ENCODE measurements at regions not wholly inside any gene's neighbourhood (a gene's known extent, or its start where the extent isn't known, plus 50 kb on each side); places are given as distances from the start of the nearest gene placed in this dataset.
A peak's percentile ranks its signal among the peaks of the same experiment; 100 is the strongest.

DNA sequence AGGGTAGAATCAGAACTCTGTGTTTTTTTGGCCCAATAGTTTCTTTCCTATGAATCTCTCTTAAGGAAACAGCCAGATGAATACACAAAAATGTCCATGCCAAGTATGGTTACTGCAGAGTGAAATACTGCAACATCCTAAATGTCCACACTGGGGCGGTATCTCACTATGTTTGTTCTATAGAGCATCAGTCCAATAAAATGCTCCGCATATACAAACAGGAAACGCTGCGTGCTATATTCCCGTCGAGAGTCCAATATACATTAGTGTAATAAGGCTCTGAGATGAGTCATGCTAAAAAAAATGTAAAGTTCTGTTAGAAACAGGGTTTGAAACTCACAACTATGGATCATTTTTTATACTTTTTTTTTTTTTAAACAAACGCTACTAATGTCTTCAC is 72.9 kb upstream of the ENOX2 start:
- no peaks in the 10 kb centered on the region for H3F3A ChIP-seq (replicated peaks; ENCODE audit: insufficient read depth)
- H3K9ac ChIP-seq = no peak overlapping the region
- no peak overlapping the region for H3K27ac ChIP-seq (ENCODE audit: low read depth in 2 of 2, low read length in 1 of 2)
- DNase-seq = peak; percentile 39
- ChIA-PET POLR2A (no interaction called here), CTCF (interaction anchor here (0.8 to 5.0 kb wide), 15 partner anchors 9 to 819 kb away, joined by 3 to 21 read pairs (median 6); no protein-coding TSS in a partner anchor)
- H3K36me3 ChIP-seq (replicated peaks in 1 of 2; ENCODE audit: control insufficient read depth in 1 of 2, insufficient read depth in 2 of 2, low read length in 1 of 2) = no peaks in the 10 kb centered on the region
- H3K4me1 ChIP-seq (ENCODE audit: control insufficient read depth in 1 of 2, insufficient read depth in 2 of 2, low read depth in 1 of 2, low read length in 1 of 2) = no peaks in the 10 kb centered on the region; a peak in 1 of 4 replicates
- WGBS (ENCODE audit: low lambda C conversion rate) = 5% methylated on average over 7 of the region's 7 CpGs
- no peak overlapping the region for H2AFZ ChIP-seq (ENCODE audit: low read depth)
- no peaks in the 10 kb centered on the region for H3K9me3 ChIP-seq
- H3K27me3 ChIP-seq (ENCODE audit: insufficient read depth) = peaks cover 6% of the 10 kb centered on the region; the same call in 1 of the 2 replicates
- no peak overlapping the region; a peak in 1 of 4 replicates for H3K4me3 ChIP-seq (ENCODE audit: low read depth in 2 of 2, low read length in 1 of 2)
- no peaks in the 10 kb centered on the region for H4K20me1 ChIP-seq (ENCODE audit: insufficient read depth)
- H3K9me2 ChIP-seq = no peaks in the 10 kb centered on the region
- TF ChIP-seq RCOR1 (IDR thresholded peaks at IDR 0.05; ENCODE audit: low read length) (no peak), SIN3A (IDR thresholded peaks at IDR 0.05; ENCODE audit: borderline replicate concordance, low read depth, low read length) (no peak), NFIC (IDR thresholded peaks at IDR 0.05; ENCODE audit: borderline replicate concordance) (no peak), RXRA (IDR thresholded peaks at IDR 0.05; ENCODE audit: borderline replicate concordance, low read depth) (no peak), FOXJ3 (CRISPR knock-in tag; IDR thresholded peaks at IDR 0.05) (no peak), CHD2 (IDR thresholded peaks at IDR 0.05; ENCODE audit: low read length, partially characterized antibody) (no peak), ELF1 (IDR thresholded peaks at IDR 0.05) (no peak), RFX5 (IDR thresholded peaks at IDR 0.05; ENCODE audit: low read length) (no peak), SMC3 (IDR thresholded peaks at IDR 0.05; ENCODE audit: low read depth, low read length) (peak; percentile 75), RAD21 (IDR thresholded peaks at IDR 0.05; ENCODE audit: low read length) (peak; percentile 85), NRF1 (IDR thresholded peaks at IDR 0.05; ENCODE audit: low read depth, low read length) (no peak), FOXM1 (IDR thresholded peaks at IDR 0.05; ENCODE audit: low read depth) (no peak), TCF12 (IDR thresholded peaks at IDR 0.05) (no peak), JUND (IDR thresholded peaks at IDR 0.05) (no peak)
- TF ChIP-seq, protein P1, sequence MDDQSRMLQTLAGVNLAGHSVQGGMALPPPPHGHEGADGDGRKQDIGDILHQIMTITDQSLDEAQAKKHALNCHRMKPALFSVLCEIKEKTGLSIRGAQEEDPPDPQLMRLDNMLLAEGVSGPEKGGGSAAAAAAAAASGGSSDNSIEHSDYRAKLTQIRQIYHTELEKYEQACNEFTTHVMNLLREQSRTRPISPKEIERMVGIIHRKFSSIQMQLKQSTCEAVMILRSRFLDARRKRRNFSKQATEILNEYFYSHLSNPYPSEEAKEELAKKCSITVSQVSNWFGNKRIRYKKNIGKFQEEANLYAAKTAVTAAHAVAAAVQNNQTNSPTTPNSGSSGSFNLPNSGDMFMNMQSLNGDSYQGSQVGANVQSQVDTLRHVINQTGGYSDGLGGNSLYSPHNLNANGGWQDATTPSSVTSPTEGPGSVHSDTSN (IDR thresholded peaks at IDR 0.05) = no peak
- TF ChIP-seq, protein P2, sequence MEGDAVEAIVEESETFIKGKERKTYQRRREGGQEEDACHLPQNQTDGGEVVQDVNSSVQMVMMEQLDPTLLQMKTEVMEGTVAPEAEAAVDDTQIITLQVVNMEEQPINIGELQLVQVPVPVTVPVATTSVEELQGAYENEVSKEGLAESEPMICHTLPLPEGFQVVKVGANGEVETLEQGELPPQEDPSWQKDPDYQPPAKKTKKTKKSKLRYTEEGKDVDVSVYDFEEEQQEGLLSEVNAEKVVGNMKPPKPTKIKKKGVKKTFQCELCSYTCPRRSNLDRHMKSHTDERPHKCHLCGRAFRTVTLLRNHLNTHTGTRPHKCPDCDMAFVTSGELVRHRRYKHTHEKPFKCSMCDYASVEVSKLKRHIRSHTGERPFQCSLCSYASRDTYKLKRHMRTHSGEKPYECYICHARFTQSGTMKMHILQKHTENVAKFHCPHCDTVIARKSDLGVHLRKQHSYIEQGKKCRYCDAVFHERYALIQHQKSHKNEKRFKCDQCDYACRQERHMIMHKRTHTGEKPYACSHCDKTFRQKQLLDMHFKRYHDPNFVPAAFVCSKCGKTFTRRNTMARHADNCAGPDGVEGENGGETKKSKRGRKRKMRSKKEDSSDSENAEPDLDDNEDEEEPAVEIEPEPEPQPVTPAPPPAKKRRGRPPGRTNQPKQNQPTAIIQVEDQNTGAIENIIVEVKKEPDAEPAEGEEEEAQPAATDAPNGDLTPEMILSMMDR (IDR thresholded peaks at IDR 0.05) = peak; percentile 82
- TF ChIP-seq, protein P3, sequence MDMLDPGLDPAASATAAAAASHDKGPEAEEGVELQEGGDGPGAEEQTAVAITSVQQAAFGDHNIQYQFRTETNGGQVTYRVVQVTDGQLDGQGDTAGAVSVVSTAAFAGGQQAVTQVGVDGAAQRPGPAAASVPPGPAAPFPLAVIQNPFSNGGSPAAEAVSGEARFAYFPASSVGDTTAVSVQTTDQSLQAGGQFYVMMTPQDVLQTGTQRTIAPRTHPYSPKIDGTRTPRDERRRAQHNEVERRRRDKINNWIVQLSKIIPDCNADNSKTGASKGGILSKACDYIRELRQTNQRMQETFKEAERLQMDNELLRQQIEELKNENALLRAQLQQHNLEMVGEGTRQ (IDR thresholded peaks at IDR 0.05; ENCODE audit: borderline replicate concordance, low read depth, low read length) = no peak
- H3K79me2 ChIP-seq (ENCODE audit: insufficient read depth) = no peaks in the 10 kb centered on the region
- H3K4me2 ChIP-seq = no peak overlapping the region

Measured in SK-N-SH (cell line).